NT2/D1 (cell line): ENCODE measurements at regions not wholly inside any gene's neighbourhood (a gene's known extent, or its start where the extent isn't known, plus 50 kb on each side); places are given as distances from the start of the nearest gene placed in this dataset.

Source experiments
- SUZ12 ChIP-seq: IDR thresholded peaks from 2 replicates; pipeline ENCODE4 v1.6.1; 2011; ENCODE audit not compliant: insufficient read length, insufficient read depth; ENCODE audit errors: extremely low read depth
- YY1 ChIP-seq: IDR thresholded peaks from 2 replicates; pipeline ENCODE4 v1.6.1; 2011; ENCODE audit not compliant: insufficient read length, insufficient read depth
- ZNF274 ChIP-seq: IDR thresholded peaks from 2 replicates; pipeline ENCODE4 v1.6.1; 2011; ENCODE audit warnings: mild to moderate bottlenecking, low read depth, low read length

GRCh38 chr12:41731691-41732090 is 413.0 kb downstream of the GXYLT1 start:
- TF ChIP-seq ZNF274 = no peak
- no peak for TF ChIP-seq SUZ12
- TF ChIP-seq YY1 = no peak
